Tibial nerve (tissue), 4 donors: ENCODE measurements at regions not wholly inside any gene's neighbourhood (a gene's known extent, or its start where the extent isn't known, plus 50 kb on each side); places are given as distances from the start of the nearest gene placed in this dataset.

Source experiments
- DNase-seq, 2 donors: peaks; one replicate each; pipeline ENCODE4 v3.0.0-alpha.2; 2019; ENCODE audit warnings: low spot score in 2 of 2
- H3K27ac ChIP-seq, 4 donors: fragments of 200-600 bp; sonication (generic) in 3 of 4; one replicate each; pipeline ENCODE4 v1.5.1; 2017 to 2019; ENCODE audit warnings: mild to moderate bottlenecking in 1 of 4
- H3K27me3 ChIP-seq, 2 donors: fragments of 200-600 bp; sonication (generic) in 1 of 2; one replicate each; pipeline versions ENCODE4 v1.5.1 to v1.6.0; 2017 to 2019
- H3K36me3 ChIP-seq, 3 donors: fragments of 200-600 bp; sonication (generic); one replicate each; pipeline ENCODE4 v1.5.1; 2018 to 2019
- H3K4me1 ChIP-seq, 4 donors: fragments of 200-600 bp; sonication (generic) in 3 of 4; one replicate each; pipeline ENCODE4 v1.5.1; 2017 to 2019
- H3K4me3 ChIP-seq, 4 donors: fragments of 200-600 bp; sonication (generic) in 3 of 4; one replicate each; pipeline ENCODE4 v1.5.1; 2017 to 2019; ENCODE audit warnings: mild to moderate bottlenecking in 1 of 4, moderate library complexity in 1 of 4
- H3K9me3 ChIP-seq, 4 donors: fragments of 200-600 bp; sonication (generic) in 3 of 4; one replicate each; pipeline ENCODE4 v1.5.1; 2017 to 2019
- CTCF ChIP-seq, 5 experiments: fragments of 200-600 bp in 3 of 5; fragments of 450-650 bp in 2 of 5; sonication (generic) in 3 of 5; IDR thresholded peaks; one replicate each; pipeline ENCODE4 v1.5.1; 2016 to 2019; ENCODE audit warnings: antibody characterized with exemption in 5 of 5, mild to moderate bottlenecking in 3 of 5, moderate library complexity in 2 of 5
- EP300 ChIP-seq, 2 donors: sonication (generic); formaldehyde crosslinking; IDR thresholded peaks; one replicate each; pipeline ENCODE4 v1.6.1; 2017; ENCODE audit warnings: antibody characterized with exemption in 2 of 2, mild to moderate bottlenecking in 1 of 2
- POLR2A ChIP-seq, 2 donors: fragments of 450-650 bp; IDR thresholded peaks; one replicate each; pipeline ENCODE4 v1.6.1; 2017; ENCODE audit warnings: antibody characterized with exemption in 2 of 2, mild to moderate bottlenecking in 2 of 2, moderate library complexity in 2 of 2
- WGBS, 2 donors: methylation state at CpG; one replicate each; pipeline ENCODE4 v1.1.5; 2018; 5-methylcytosine and 5-hydroxymethylcytosine counted together

GRCh38 chr13:72638059-72638815, 89.2 kb downstream of the MZT1 start:
- H3K9me3 ChIP-seq = no peaks in the 10 kb centered on the region
- H3K27me3 ChIP-seq = no peaks in the 10 kb centered on the region
- no peak overlapping the region for H3K27ac ChIP-seq
- DNase-seq = no peak
- TF ChIP-seq CTCF (IDR thresholded peaks at IDR 0.05) = no peak
- TF ChIP-seq POLR2A (IDR thresholded peaks at IDR 0.05) = no peak
- TF ChIP-seq EP300 (IDR thresholded peaks at IDR 0.05) = no peak
- no peak overlapping the region for H3K4me3 ChIP-seq
- H3K4me1 ChIP-seq = no peaks in the 10 kb centered on the region
- no peaks in the 10 kb centered on the region for H3K36me3 ChIP-seq
- 71% methylated on average over 7 of the region's 7 CpGs for WGBS, 2 donors

- Histone ChIP-seq H3K4me3 (no peak overlapping the region), H3K27me3 (no peaks in the 10 kb centered on the region), H3K4me1 (no peaks in the 10 kb centered on the region), H3K27ac (no peak overlapping the region), H3K9me3 (no peaks in the 10 kb centered on the region), H3K36me3 (no peaks in the 10 kb centered on the region)
- DNase-seq = no peak
- TF ChIP-seq POLR2A (IDR thresholded peaks at IDR 0.05) = no peak
- TF ChIP-seq EP300 (IDR thresholded peaks at IDR 0.05) = no peak
- no peak for TF ChIP-seq CTCF (IDR thresholded peaks at IDR 0.05)
- WGBS, 2 donors = 66 to 69% methylated on average over 4 of the region's 4 CpGs
These were observed 89.9 kb downstream of the MZT1 start for GRCh38 chr13:72637561-72637960.

GRCh38 chr13:72634859-72635258, 92.6 kb downstream of the MZT1 start:
- H3K27me3 ChIP-seq = no peaks in the 10 kb centered on the region
- TF ChIP-seq POLR2A (IDR thresholded peaks at IDR 0.05) = no peak
- TF ChIP-seq CTCF (IDR thresholded peaks at IDR 0.05) = no peak
- no peak for TF ChIP-seq EP300 (IDR thresholded peaks at IDR 0.05)
- no peak overlapping the region for H3K4me3 ChIP-seq
- no peak overlapping the region for H3K27ac ChIP-seq
- DNase-seq = no peak
- 68 to 79% methylated on average over 1 of the region's 1 CpG for WGBS, 2 donors
- no peaks in the 10 kb centered on the region for H3K9me3 ChIP-seq
- no peaks in the 10 kb centered on the region for H3K4me1 ChIP-seq
- H3K36me3 ChIP-seq = no peaks in the 10 kb centered on the region

GRCh38 chr13:72622546-72622945, 104.9 kb downstream of the MZT1 start:
- Histone ChIP-seq H3K4me1 (no peaks in the 10 kb centered on the region), H3K9me3 (no peaks in the 10 kb centered on the region), H3K27ac (no peak overlapping the region), H3K4me3 (no peak overlapping the region), H3K27me3 (no peaks in the 10 kb centered on the region), H3K36me3 (no peaks in the 10 kb centered on the region)
- WGBS, 2 donors = 88 to 95% methylated on average over 2 of the region's 2 CpGs
- no peak for TF ChIP-seq CTCF (IDR thresholded peaks at IDR 0.05)
- TF ChIP-seq EP300 (IDR thresholded peaks at IDR 0.05) = no peak
- no peak for TF ChIP-seq POLR2A (IDR thresholded peaks at IDR 0.05)
- no peak for DNase-seq

GRCh38 chr13:72620874-72621273, 106.6 kb downstream of the MZT1 start:
- H3K4me3 ChIP-seq = no peak overlapping the region
- no peaks in the 10 kb centered on the region for H3K9me3 ChIP-seq
- no peak for TF ChIP-seq EP300 (IDR thresholded peaks at IDR 0.05)
- TF ChIP-seq CTCF (IDR thresholded peaks at IDR 0.05) = no peak
- TF ChIP-seq POLR2A (IDR thresholded peaks at IDR 0.05) = no peak
- no peak overlapping the region for H3K27ac ChIP-seq
- H3K4me1 ChIP-seq = no peaks in the 10 kb centered on the region
- 61 to 65% methylated on average over 2 of the region's 2 CpGs for WGBS, 2 donors
- no peaks in the 10 kb centered on the region for H3K36me3 ChIP-seq
- DNase-seq = no peak
- H3K27me3 ChIP-seq = no peaks in the 10 kb centered on the region
